HCT116 (cell line): ENCODE measurements at regions not wholly inside any gene's neighbourhood (a gene's known extent, or its start where the extent isn't known, plus 50 kb on each side); places are given as distances from the start of the nearest gene placed in this dataset.
"Not testable (repeated sequence)": the region's sequence is repeated elsewhere in the genome, so short reads cannot be mapped to it uniquely, and the experiment has no call there.

ENCODE experiments used
- ATAC-seq: fragments of 200-7000 bp; cut with Tn5 transposase; 2 replicates; pipeline ENCODE4 v1.9.1; 2020; ENCODE audit warnings: mild to moderate bottlenecking, moderate library complexity
- BruUV-seq: library from RNA; stranded (reverse); fragments of 400-500 nt; replicated peaks from 2 replicates; lab custom pipeline; 2021; lab: Mats Ljungman, UMichigan
- CTCF ChIA-PET: fragments of 300-600 bp; sonication (Branson Sonifier 250); formaldehyde crosslinking; loops from one replicate; lab custom pipeline; 2021; ENCODE audit warnings: antibody characterized with exemption; lab: Charles Lee
- POLR2A ChIA-PET: fragments of 300-600, 350-600 bp; sonication (Branson Sonifier 250); formaldehyde crosslinking; loops from one replicate; lab custom pipeline; 2021; ENCODE audit warnings: antibody characterized with exemption; lab: Charles Lee
- RAD21 ChIA-PET, 2 experiments: fragments of 300-600 bp; sonication (Branson Sonifier 250); formaldehyde crosslinking; loops; one replicate each; lab custom pipeline; 2023; ENCODE audit warnings: low total read pairs in 2 of 2; ENCODE audit not compliant: uncharacterized antibody in 2 of 2, unreplicated experiment in 2 of 2, low non-redundant PET in 1 of 2; lab: Charles Lee
- DNase-seq: peaks from one replicate; pipeline ENCODE4 v3.0.0-alpha.2; 2010; ENCODE audit warnings: low read depth, low spot score
- H2AFZ ChIP-seq: fragments of 200-600 bp; shearing (Covaris generic), sonication (generic); 2 replicates; pipeline ENCODE4 v1.6.1; 2017; ENCODE audit warnings: low read depth, mixed run types, mixed read lengths, antibody characterized with exemption, low read length; ENCODE audit not compliant: poor library complexity, severe bottlenecking
- H3K27ac ChIP-seq: 2 replicates; pipeline ENCODE4 v1.5.1; 2012; ENCODE audit warnings: low read depth, low read length
- H3K27me3 ChIP-seq: fragments of 200-600 bp; sonication (generic); 2 replicates; pipeline ENCODE4 v1.6.1; 2016; ENCODE audit warnings: mixed run types, low read length, mixed read lengths; ENCODE audit not compliant: insufficient read depth
- H3K36me3 ChIP-seq, 2 experiments: fragments of 200-500 bp in 1 of 2; fragments of 200-600 bp in 1 of 2; sonication (Bioruptor generic) in 1 of 2; sonication (generic) in 1 of 2; 2 replicates each; pipeline versions ENCODE4 v1.5.1 to v1.6.1; 2014 to 2016; ENCODE audit warnings: low read length in 2 of 2, inconsistent platforms in 1 of 2, mixed read lengths in 1 of 2, mixed run types in 1 of 2; ENCODE audit not compliant: insufficient read depth in 2 of 2, control insufficient read depth in 1 of 2
- H3K4me1 ChIP-seq, 2 experiments: fragments of 200-600 bp in 1 of 2; sonication (generic) in 1 of 2; 2 replicates each; pipeline versions ENCODE4 v1.5.1 to v1.6.1; 2012 to 2017; ENCODE audit warnings: low read length in 2 of 2, inconsistent platforms in 1 of 2, mild to moderate bottlenecking in 1 of 2, mixed read lengths in 1 of 2, mixed run types in 1 of 2, moderate library complexity in 1 of 2; ENCODE audit not compliant: insufficient read depth in 2 of 2, control insufficient read depth in 1 of 2
- H3K4me2 ChIP-seq: fragments of 200-600 bp; sonication (generic); 2 replicates; pipeline ENCODE4 v1.6.1; 2017; ENCODE audit warnings: mixed run types, low read length, mixed read lengths
- H3K4me3 ChIP-seq, 2 experiments: fragments of 200-600 bp in 1 of 2; sonication (generic) in 1 of 2; replicated peaks in 1 of 2; 2 replicates each; pipeline ENCODE4 v1.5.1; 2011 to 2016; ENCODE audit warnings: low read length in 2 of 2, control low read depth in 1 of 2, low read depth in 1 of 2, mild to moderate bottlenecking in 1 of 2, mixed read lengths in 1 of 2, mixed run types in 1 of 2
- H3K79me2 ChIP-seq: fragments of 200-600 bp; sonication (generic); 2 replicates; pipeline ENCODE4 v1.6.1; 2017; ENCODE audit warnings: mild to moderate bottlenecking, mixed run types, low read length, moderate library complexity, mixed read lengths; ENCODE audit not compliant: insufficient read depth
- H3K9ac ChIP-seq: fragments of 200-600 bp; sonication (generic); 2 replicates; pipeline ENCODE4 v1.6.1; 2016; ENCODE audit warnings: low read length, mixed read lengths
- H3K9me2 ChIP-seq: fragments of 200-600 bp; sonication (generic), shearing (Covaris generic); 2 replicates; pipeline ENCODE4 v1.6.1; 2017; ENCODE audit warnings: mixed run types, mild to moderate bottlenecking, moderate library complexity; ENCODE audit not compliant: insufficient read depth
- H3K9me3 ChIP-seq, 2 experiments: fragments of 200-500 bp in 1 of 2; fragments of 200-600 bp in 1 of 2; sonication (Bioruptor generic) in 1 of 2; sonication (generic) in 1 of 2; 2 replicates each; pipeline ENCODE4 v1.6.1; 2014 to 2017; ENCODE audit warnings: low read length in 2 of 2, mixed read lengths in 2 of 2, inconsistent platforms in 1 of 2, low read depth in 1 of 2, mild to moderate bottlenecking in 1 of 2, mixed run types in 1 of 2, moderate library complexity in 1 of 2; ENCODE audit not compliant: control insufficient read depth in 1 of 2, insufficient read depth in 1 of 2
- H4K20me1 ChIP-seq: fragments of 200-600 bp; sonication (generic), shearing (Covaris generic); 2 replicates; pipeline ENCODE4 v1.6.1; 2017; ENCODE audit warnings: mixed run types, mild to moderate bottlenecking, moderate library complexity; ENCODE audit not compliant: insufficient read depth
- RAD21 ChIP-seq: IDR thresholded peaks from 2 replicates; pipeline ENCODE4 v1.6.1; 2012; ENCODE audit warnings: low read depth, mild to moderate bottlenecking
- SIN3A ChIP-seq: IDR thresholded peaks from 2 replicates; pipeline ENCODE4 v1.6.1; 2012; ENCODE audit warnings: low read depth
- intact Hi-C: fragments of 100-400 bp; cut with micrococcal nuclease; formaldehyde crosslinking; loops from 2 replicates; pipeline ENCODE4 v1.10.0; 2022
- TF ChIP-seq, protein P1 (sequence below): IDR thresholded peaks from 2 replicates; pipeline ENCODE4 v1.6.1; 2012

DNA sequence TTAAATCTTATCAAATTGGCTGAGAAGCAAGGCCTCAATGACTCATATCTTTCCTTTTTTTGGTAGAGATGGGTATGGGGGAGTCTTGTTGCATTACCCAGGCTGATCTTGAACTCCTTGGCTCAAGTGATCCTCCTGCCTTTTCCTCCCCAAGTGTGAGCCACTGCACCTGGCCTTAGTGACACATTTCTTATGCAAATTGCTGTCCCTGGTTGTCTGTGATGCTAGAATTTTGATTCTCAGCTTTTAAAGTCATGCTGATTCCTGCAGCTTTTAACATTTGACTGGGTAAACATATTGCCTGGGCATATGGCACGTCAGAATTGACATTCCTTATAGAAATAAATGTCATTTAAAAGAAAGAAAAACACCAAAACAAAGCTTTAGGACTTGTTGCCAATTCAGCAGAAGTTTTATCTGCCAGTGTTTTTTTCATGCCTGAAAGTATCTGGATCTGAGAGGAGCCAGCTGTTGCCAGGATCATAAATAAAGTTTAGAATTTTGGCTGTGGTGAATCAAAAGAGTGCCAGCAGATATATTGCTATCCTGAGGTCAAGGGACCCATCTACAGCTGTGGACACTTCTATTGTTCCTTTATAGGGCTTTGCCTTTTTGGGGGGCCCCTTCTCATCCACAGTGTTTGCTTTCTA lies 446.7 kb upstream of the AMELY start:
- no peak for TF ChIP-seq RAD21
- no peak for TF ChIP-seq SIN3A
- TF ChIP-seq, protein P1, sequence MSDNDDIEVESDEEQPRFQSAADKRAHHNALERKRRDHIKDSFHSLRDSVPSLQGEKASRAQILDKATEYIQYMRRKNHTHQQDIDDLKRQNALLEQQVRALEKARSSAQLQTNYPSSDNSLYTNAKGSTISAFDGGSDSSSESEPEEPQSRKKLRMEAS: no peak
- Histone ChIP-seq H2AFZ (no peak overlapping the region), H3K36me3 (no peaks in the 10 kb centered on the region), H3K79me2 (no peaks in the 10 kb centered on the region), H3K4me2 (no peak overlapping the region), H3K4me3 (no peak overlapping the region), H3K9ac (no peak overlapping the region), H3K27ac (no peak overlapping the region), H3K9me2 (no peaks in the 10 kb centered on the region), H3K4me1 (no peaks in the 10 kb centered on the region), H4K20me1 (no peaks in the 10 kb centered on the region), H3K9me3 (no peaks in the 10 kb centered on the region), H3K27me3 (no peaks in the 10 kb centered on the region)
- no TSS peak for BruUV-seq
- POLR2A ChIA-PET: no interaction called here
- RAD21 ChIA-PET: no interaction called here
- intact Hi-C loops: no loop called here
- no peak for DNase-seq
- no peak for ATAC-seq
- CTCF ChIA-PET: no interaction called here

DNA sequence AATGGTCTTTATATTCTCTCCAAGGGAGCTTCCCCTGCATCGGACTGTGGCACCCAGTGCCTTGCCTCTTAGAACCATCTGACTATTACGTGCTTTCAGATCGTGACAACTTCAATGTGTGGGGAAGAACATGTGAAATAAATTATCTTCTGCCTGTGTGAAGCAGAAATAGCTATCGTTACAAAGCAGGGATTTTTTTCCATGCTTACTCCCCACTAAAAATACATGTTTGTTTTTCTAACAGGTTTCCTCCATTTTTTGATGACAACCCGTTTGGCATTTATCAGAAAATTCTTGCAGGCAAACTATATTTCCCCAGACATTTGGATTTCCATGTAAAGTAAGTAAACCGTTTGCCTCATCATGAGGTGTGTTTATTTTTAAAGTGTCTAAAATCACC lies 444.3 kb upstream of the AMELY start:
- intact Hi-C loops, H3K79me2 ChIP-seq, H3K4me1 ChIP-seq, H3K9me3 ChIP-seq, POLR2A ChIA-PET, H3K36me3 ChIP-seq, H2AFZ ChIP-seq, H4K20me1 ChIP-seq, ATAC-seq, CTCF ChIA-PET, H3K9me2 ChIP-seq, H3K4me2 ChIP-seq, H3K27ac ChIP-seq, H3K9ac ChIP-seq, RAD21 ChIA-PET, BruUV-seq, H3K27me3 ChIP-seq, H3K4me3 ChIP-seq, DNase-seq: not testable (repeated sequence)
